ENCODE measurements at regions not wholly inside any gene's neighbourhood (a gene's known extent, or its start where the extent isn't known, plus 50 kb on each side); places are given as distances from the start of the nearest gene placed in this dataset.

DNA sequence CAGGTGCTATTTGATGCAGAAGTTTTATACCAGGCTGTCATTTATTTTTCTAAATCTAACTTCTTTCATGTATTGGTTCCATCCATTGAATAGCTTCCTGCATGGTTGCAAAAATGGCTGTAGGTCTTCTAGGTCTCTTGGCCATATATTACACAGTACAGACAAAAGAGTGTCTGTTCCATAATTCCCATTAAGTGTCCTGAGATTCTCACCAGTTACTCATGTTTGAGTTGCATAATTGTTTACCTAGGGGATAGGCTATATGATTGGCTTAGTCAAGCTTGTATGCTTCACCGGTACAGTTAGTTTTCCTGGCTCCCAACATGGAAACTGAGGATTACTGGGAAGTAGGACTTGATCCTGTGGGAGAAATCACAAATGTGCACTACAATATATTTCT lies 399.4 kb upstream of the NUDT12 start:
- no peak overlapping the region for H3K4me3 ChIP-seq

DNA sequence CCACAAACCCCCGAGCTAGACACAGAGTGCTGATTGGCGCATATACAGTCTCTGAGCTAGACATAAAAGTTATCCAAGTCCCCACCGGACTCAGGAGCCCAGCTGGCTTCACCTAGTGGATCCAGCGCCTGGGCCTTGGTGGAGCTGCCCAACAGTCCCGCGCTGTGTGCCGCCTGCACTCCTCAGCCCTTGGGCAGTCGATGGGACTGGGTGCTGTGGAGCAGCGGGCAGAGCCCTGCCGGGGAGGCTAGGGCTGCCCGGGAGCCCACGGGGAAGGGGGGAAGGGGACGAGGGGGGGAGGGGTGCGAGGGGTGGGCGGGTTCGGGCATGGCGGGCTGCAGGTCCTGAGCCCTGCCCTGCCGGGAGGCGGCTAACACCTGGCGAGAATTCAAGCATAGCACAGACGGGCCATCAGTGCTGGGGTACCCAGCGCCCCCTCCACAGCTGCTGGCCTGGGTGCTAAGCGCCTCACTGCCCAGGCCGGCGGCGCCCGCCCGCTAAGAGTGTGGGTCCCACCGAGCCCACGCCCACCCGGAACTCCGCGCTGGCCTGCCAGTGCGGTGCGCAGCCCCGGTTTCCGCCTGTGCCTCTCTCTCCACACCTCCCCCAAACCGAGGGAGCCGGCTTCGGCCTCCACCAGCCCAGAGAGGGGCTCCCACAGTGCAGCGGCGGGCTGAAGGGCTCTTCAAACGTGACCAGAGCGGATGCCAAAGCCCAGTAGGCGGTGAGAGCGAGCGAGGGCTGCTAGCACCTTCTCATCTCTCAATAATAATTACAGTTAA lies 391.2 kb upstream of the NUDT12 start:
- DNase-seq (ENCODE audit: low spot score): no peak
- Histone ChIP-seq H3K9me3 (no peaks in the 10 kb centered on the region), H3K27me3 (no peaks in the 10 kb centered on the region), H3K4me3 (no peak overlapping the region), H3K27ac (no peak overlapping the region), H3K36me3 (no peaks in the 10 kb centered on the region), H3K4me1 (no peaks in the 10 kb centered on the region)
- TF ChIP-seq, protein P1, sequence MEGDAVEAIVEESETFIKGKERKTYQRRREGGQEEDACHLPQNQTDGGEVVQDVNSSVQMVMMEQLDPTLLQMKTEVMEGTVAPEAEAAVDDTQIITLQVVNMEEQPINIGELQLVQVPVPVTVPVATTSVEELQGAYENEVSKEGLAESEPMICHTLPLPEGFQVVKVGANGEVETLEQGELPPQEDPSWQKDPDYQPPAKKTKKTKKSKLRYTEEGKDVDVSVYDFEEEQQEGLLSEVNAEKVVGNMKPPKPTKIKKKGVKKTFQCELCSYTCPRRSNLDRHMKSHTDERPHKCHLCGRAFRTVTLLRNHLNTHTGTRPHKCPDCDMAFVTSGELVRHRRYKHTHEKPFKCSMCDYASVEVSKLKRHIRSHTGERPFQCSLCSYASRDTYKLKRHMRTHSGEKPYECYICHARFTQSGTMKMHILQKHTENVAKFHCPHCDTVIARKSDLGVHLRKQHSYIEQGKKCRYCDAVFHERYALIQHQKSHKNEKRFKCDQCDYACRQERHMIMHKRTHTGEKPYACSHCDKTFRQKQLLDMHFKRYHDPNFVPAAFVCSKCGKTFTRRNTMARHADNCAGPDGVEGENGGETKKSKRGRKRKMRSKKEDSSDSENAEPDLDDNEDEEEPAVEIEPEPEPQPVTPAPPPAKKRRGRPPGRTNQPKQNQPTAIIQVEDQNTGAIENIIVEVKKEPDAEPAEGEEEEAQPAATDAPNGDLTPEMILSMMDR (IDR thresholded peaks at IDR 0.05): no peak

More for the DNA sequence above, 399.4 kb upstream of the NUDT12 start:
- no peaks in the 10 kb centered on the region for H3K27me3 ChIP-seq
- no peaks in the 10 kb centered on the region for H3K4me1 ChIP-seq
- TF ChIP-seq, protein P1 (IDR thresholded peaks at IDR 0.05): no peak
- H3K9me3 ChIP-seq: peaks cover 0 to 8% of the 10 kb centered on the region in 2 donors
- no peak overlapping the region for H3K27ac ChIP-seq
- no peaks in the 10 kb centered on the region for H3K36me3 ChIP-seq
- DNase-seq (ENCODE audit: low spot score): no peak

DNA sequence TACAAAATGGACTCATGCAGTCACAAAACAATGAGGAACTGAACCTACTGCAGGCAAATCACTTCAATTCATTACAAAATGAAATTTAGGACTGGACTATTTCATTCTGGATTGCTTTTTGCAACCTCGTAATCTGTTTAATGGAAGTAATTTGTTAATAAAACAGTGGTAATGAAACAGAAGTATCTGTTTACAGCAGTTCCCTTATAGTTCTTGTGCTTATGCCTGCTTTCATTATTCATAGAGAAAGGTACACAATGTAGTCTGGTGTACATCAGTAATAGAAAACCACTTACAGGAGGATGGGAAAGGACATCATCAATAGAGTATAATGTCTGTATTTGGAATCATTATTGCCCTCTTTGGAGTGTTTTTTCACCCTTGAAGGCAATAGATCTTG lies 389.2 kb upstream of the NUDT12 start:
- no peak overlapping the region for H3K27ac ChIP-seq
- no peak overlapping the region for H3K4me3 ChIP-seq
- H3K27me3 ChIP-seq: no peaks in the 10 kb centered on the region
- no peaks in the 10 kb centered on the region for H3K4me1 ChIP-seq
- H3K9me3 ChIP-seq: no peaks in the 10 kb centered on the region
- TF ChIP-seq, protein P1 (IDR thresholded peaks at IDR 0.05): no peak
- no peak for DNase-seq (ENCODE audit: low spot score)
- H3K36me3 ChIP-seq: no peaks in the 10 kb centered on the region

DNA sequence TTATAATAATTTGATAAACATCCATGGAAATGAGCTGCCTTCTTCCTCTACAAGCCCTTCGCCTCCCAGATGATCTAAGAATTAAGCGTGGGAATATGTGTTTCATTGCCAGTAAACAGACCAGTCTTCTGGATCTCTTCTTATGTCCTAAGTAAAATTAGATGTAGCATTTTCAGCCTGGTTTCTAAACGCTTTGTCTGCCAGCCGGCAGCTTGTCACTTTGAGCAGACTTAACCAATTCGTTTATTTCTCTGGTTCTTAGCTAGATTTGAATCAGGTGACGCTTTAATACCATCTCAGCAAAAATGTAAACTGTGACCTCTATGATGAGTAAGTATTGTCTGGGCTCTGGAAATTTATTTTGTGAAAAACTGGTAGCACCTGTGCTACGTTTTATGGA lies 380.6 kb upstream of the NUDT12 start:
- Histone ChIP-seq H3K27me3 (no peaks in the 10 kb centered on the region), H3K27ac (no peak overlapping the region), H3K9me3 (no peaks in the 10 kb centered on the region), H3K4me1 (no peaks in the 10 kb centered on the region), H3K4me3 (no peak overlapping the region), H3K36me3 (no peaks in the 10 kb centered on the region)
- no peak for DNase-seq (ENCODE audit: low spot score)
- TF ChIP-seq, protein P1 (IDR thresholded peaks at IDR 0.05): no peak

DNA sequence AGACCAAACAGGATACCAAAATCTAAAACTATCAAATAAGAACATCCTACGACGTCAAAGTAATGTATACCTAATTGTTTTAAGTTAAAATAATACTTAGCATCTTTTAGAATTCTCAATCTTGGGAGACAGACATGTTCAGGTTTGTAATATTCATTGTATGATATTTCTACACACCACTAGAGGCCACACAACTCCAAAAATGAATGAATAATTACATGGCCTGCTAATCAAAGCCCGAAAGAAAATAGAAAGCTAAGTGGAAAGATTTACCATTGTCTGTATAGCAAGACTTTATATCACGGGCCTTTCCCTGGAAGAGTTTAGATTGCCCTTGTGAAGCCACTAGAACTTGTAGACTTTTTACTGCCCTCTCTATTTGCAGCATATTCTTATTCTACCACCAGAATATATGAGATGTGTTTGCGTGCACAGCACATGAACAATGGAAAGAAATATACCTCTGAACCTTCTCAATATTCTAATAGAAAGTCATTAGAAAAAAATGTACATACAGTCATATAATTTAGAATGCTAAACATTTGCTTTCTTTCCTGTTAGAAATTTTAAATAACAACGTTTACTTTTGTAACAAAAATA lies 380.1 kb upstream of the NUDT12 start:
- no peaks in the 10 kb centered on the region for H3K36me3 ChIP-seq
- H3K27me3 ChIP-seq: no peaks in the 10 kb centered on the region
- no peak overlapping the region for H3K4me3 ChIP-seq
- no peak overlapping the region for H3K27ac ChIP-seq
- no peaks in the 10 kb centered on the region for H3K4me1 ChIP-seq
- TF ChIP-seq, protein P1 (IDR thresholded peaks at IDR 0.05): no peak
- DNase-seq (ENCODE audit: low spot score): no peak
- H3K9me3 ChIP-seq: no peaks in the 10 kb centered on the region
